Tibial nerve (tissue), 4 donors: ENCODE measurements at regions not wholly inside any gene's neighbourhood (a gene's known extent, or its start where the extent isn't known, plus 50 kb on each side); places are given as distances from the start of the nearest gene placed in this dataset.

ENCODE experiments used
- CTCF ChIP-seq, 5 experiments: fragments of 200-600 bp in 3 of 5; fragments of 450-650 bp in 2 of 5; sonication (generic) in 3 of 5; IDR thresholded peaks; one replicate each; pipeline ENCODE4 v1.5.1; 2016 to 2019; ENCODE audit warnings: antibody characterized with exemption in 5 of 5, mild to moderate bottlenecking in 3 of 5, moderate library complexity in 2 of 5
- EP300 ChIP-seq, 2 donors: sonication (generic); formaldehyde crosslinking; IDR thresholded peaks; one replicate each; pipeline ENCODE4 v1.6.1; 2017; ENCODE audit warnings: antibody characterized with exemption in 2 of 2, mild to moderate bottlenecking in 1 of 2

GRCh38 chr12:131321988-131322387 lies 368.3 kb downstream of the ADGRD1 start:
- TF ChIP-seq CTCF (IDR thresholded peaks at IDR 0.05): no peak
- no peak for TF ChIP-seq EP300 (IDR thresholded peaks at IDR 0.05)
